Testis (tissue), 2 donors: ENCODE measurements at regions not wholly inside any gene's neighbourhood (a gene's known extent, or its start where the extent isn't known, plus 50 kb on each side); places are given as distances from the start of the nearest gene placed in this dataset.

Source experiments
- POLR2A ChIP-seq: fragments of 450-650 bp; IDR thresholded peaks from one replicate; pipeline ENCODE4 v1.6.1; 2017; ENCODE audit warnings: antibody characterized with exemption, mild to moderate bottlenecking, moderate library complexity
- TF ChIP-seq, protein P1 (sequence below), 3 experiments: fragments of 450-650 bp in 2 of 3; fragments of 200-600 bp in 1 of 3; sonication (generic) in 1 of 3; IDR thresholded peaks; one replicate each; pipeline ENCODE4 v1.5.1; 2016 to 2019; ENCODE audit warnings: antibody characterized with exemption in 3 of 3, mild to moderate bottlenecking in 2 of 3, moderate library complexity in 1 of 3

DNA sequence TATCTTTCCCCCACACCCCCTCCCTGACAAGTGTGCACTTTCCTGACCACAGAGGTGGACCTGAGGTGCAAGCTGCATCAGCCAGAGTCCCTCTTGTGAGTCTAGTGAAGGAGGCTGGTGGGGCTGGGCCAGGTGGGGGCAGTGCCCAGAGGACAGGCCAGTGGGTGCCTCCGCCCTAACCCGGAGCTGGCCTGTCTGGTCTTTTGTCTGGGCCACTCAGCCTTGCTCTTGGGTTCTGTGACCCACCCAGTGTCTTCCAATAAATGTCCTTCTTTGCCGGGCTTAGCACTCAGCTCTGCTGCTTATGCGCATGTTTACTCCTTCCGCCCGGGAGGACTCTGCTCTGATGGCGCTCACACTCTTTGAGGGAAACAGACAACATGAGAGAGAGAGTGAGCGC is 526.2 kb downstream of the TBC1D22A start:
- TF ChIP-seq, protein P1, sequence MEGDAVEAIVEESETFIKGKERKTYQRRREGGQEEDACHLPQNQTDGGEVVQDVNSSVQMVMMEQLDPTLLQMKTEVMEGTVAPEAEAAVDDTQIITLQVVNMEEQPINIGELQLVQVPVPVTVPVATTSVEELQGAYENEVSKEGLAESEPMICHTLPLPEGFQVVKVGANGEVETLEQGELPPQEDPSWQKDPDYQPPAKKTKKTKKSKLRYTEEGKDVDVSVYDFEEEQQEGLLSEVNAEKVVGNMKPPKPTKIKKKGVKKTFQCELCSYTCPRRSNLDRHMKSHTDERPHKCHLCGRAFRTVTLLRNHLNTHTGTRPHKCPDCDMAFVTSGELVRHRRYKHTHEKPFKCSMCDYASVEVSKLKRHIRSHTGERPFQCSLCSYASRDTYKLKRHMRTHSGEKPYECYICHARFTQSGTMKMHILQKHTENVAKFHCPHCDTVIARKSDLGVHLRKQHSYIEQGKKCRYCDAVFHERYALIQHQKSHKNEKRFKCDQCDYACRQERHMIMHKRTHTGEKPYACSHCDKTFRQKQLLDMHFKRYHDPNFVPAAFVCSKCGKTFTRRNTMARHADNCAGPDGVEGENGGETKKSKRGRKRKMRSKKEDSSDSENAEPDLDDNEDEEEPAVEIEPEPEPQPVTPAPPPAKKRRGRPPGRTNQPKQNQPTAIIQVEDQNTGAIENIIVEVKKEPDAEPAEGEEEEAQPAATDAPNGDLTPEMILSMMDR (IDR thresholded peaks at IDR 0.05) = no peak
- TF ChIP-seq POLR2A = no peak
